ENCODE measurements at regions not wholly inside any gene's neighbourhood (a gene's known extent, or its start where the extent isn't known, plus 50 kb on each side); places are given as distances from the start of the nearest gene placed in this dataset.

GRCh38 chr5:52623291-52623690 lies 164.4 kb upstream of the ITGA1 start:
- TF ChIP-seq CREB1 (IDR thresholded peaks at IDR 0.05; ENCODE audit: low read depth) (no peak), TAF1 (IDR thresholded peaks at IDR 0.05; ENCODE audit: low read depth) (no peak), EP300 (IDR thresholded peaks at IDR 0.05; ENCODE audit: borderline replicate concordance) (no peak)

All from Ishikawa (cell line).